Esophagus squamous epithelium (tissue), 5 donors: ENCODE measurements at regions not wholly inside any gene's neighbourhood (a gene's known extent, or its start where the extent isn't known, plus 50 kb on each side); places are given as distances from the start of the nearest gene placed in this dataset.

Experiments used
- DNase-seq: peaks from one replicate; lab custom pipeline; 2025; lab: John Stamatoyannopoulos, UW
- H3K27ac ChIP-seq, 4 donors: fragments of 200-600 bp; sonication (generic); one replicate each; pipeline ENCODE4 v1.5.1; 2016 to 2019; ENCODE audit warnings: mild to moderate bottlenecking in 1 of 4
- H3K27me3 ChIP-seq, 4 donors: fragments of 200-600 bp; sonication (generic); 1 replicate in 3 of 4; 2 replicates in 1 of 4; pipeline versions ENCODE4 v1.5.1 to v1.6.0; 2017 to 2021; ENCODE audit warnings: antibody characterized with exemption in 1 of 4
- H3K36me3 ChIP-seq, 3 donors: fragments of 200-600 bp; sonication (generic); one replicate each; pipeline ENCODE4 v1.5.1; 2016 to 2019
- H3K4me1 ChIP-seq, 3 donors: fragments of 200-600 bp; sonication (generic); one replicate each; pipeline ENCODE4 v1.5.1; 2017 to 2019
- H3K4me3 ChIP-seq, 4 donors: fragments of 200-600 bp; sonication (generic); 1 replicate in 3 of 4; 2 replicates in 1 of 4; pipeline ENCODE4 v1.5.1; 2016 to 2019; ENCODE audit warnings: mild to moderate bottlenecking in 2 of 4, moderate library complexity in 1 of 4
- H3K9me3 ChIP-seq, 3 donors: fragments of 200-600 bp; sonication (generic); one replicate each; pipeline ENCODE4 v1.5.1; 2016 to 2019
- CTCF ChIP-seq, 6 experiments: fragments of 450-650 bp in 4 of 6; fragments of 200-600 bp in 2 of 6; sonication (generic) in 2 of 6; IDR thresholded peaks; one replicate each; pipeline ENCODE4 v1.5.1; 2016 to 2019; ENCODE audit warnings: antibody characterized with exemption in 6 of 6, mild to moderate bottlenecking in 4 of 6, moderate library complexity in 4 of 6
- POLR2A ChIP-seq, 4 donors: fragments of 450-650 bp; IDR thresholded peaks; one replicate each; pipeline ENCODE4 v1.6.1; 2017; ENCODE audit warnings: antibody characterized with exemption in 4 of 4, mild to moderate bottlenecking in 4 of 4, moderate library complexity in 3 of 4
- WGBS, 2 donors: methylation state at CpG; one replicate each; pipeline ENCODE4 v1.1.5; 2018; 5-methylcytosine and 5-hydroxymethylcytosine counted together
- intact Hi-C: fragments of 100-400 bp; cut with DNase I; formaldehyde crosslinking; loops from one replicate; pipeline ENCODE4 v1.15.0; 2022
- donor health status: DM: yes; HTN: yes; CAD: no.

GRCh38 chr15:87609894-87610293, 646.6 kb downstream of the NTRK3 start:
- Histone ChIP-seq H3K4me3 (no peak overlapping the region), H3K4me1 (peaks cover 0 to 8% (median 0%) of the 10 kb centered on the region in 3 donors), H3K27ac (peak overlapping the region in 1 of 4 donors; percentile 14), H3K9me3 (no peaks in the 10 kb centered on the region), H3K36me3 (no peaks in the 10 kb centered on the region), H3K27me3 (no peaks in the 10 kb centered on the region)
- intact Hi-C loops = no loop called here
- TF ChIP-seq CTCF (IDR thresholded peaks at IDR 0.05) = no peak
- 70 to 71% methylated on average over 4 of the region's 4 CpGs for WGBS, 2 donors
- DNase-seq = no peak

GRCh38 chr15:87609474-87609873, 647.1 kb downstream of the NTRK3 start:
- no peaks in the 10 kb centered on the region for H3K27me3 ChIP-seq
- H3K27ac ChIP-seq = peak overlapping the region in 1 of 4 donors; percentile 14
- TF ChIP-seq CTCF (IDR thresholded peaks at IDR 0.05) (no peak), POLR2A (IDR thresholded peaks at IDR 0.05) (no peak)
- no peak overlapping the region for H3K4me3 ChIP-seq
- H3K36me3 ChIP-seq = no peaks in the 10 kb centered on the region
- peaks cover 0 to 8% (median 0%) of the 10 kb centered on the region in 3 donors for H3K4me1 ChIP-seq
- no peaks in the 10 kb centered on the region for H3K9me3 ChIP-seq
- DNase-seq = no peak
- intact Hi-C loops = no loop called here
- 30 to 40% methylated on average over 1 of the region's 1 CpG for WGBS, 2 donors

- no peaks in the 10 kb centered on the region for H3K36me3 ChIP-seq
- 53 to 64% methylated on average over 5 to 6 of the region's 6 CpGs for WGBS, 2 donors
- H3K4me1 ChIP-seq = peaks cover 0 to 8% (median 0%) of the 10 kb centered on the region in 3 donors
- H3K4me3 ChIP-seq = no peak overlapping the region
- intact Hi-C loops = no loop called here
- no peaks in the 10 kb centered on the region for H3K9me3 ChIP-seq
- no peaks in the 10 kb centered on the region for H3K27me3 ChIP-seq
- DNase-seq = no peak
- no peak for TF ChIP-seq CTCF (IDR thresholded peaks at IDR 0.05)
- no peak for TF ChIP-seq POLR2A (IDR thresholded peaks at IDR 0.05)
- H3K27ac ChIP-seq = no peak overlapping the region
These were observed 648.1 kb downstream of the NTRK3 start for GRCh38 chr15:87608238-87609028.

GRCh38 chr15:87606971-87607370, 649.6 kb downstream of the NTRK3 start:
- no peaks in the 10 kb centered on the region for H3K36me3 ChIP-seq
- intact Hi-C loops = no loop called here
- WGBS, 2 donors = 70 to 71% methylated on average over 1 of the region's 1 CpG
- no peak for DNase-seq
- H3K4me1 ChIP-seq = peaks cover 0 to 8% (median 0%) of the 10 kb centered on the region in 3 donors
- no peak overlapping the region for H3K4me3 ChIP-seq
- H3K27me3 ChIP-seq = no peaks in the 10 kb centered on the region
- H3K9me3 ChIP-seq = no peaks in the 10 kb centered on the region
- H3K27ac ChIP-seq = no peak overlapping the region
- TF ChIP-seq POLR2A (IDR thresholded peaks at IDR 0.05) (no peak), CTCF (IDR thresholded peaks at IDR 0.05) (no peak)

- 22 to 27% methylated on average over 6 of the region's 6 CpGs for WGBS, 2 donors
- no peak for DNase-seq
- TF ChIP-seq CTCF (IDR thresholded peaks at IDR 0.05) = peak in 1 of 6 experiments; percentile 44
- TF ChIP-seq POLR2A (IDR thresholded peaks at IDR 0.05) = no peak
- no peak overlapping the region for H3K4me3 ChIP-seq
- peaks cover 0 to 8% (median 0%) of the 10 kb centered on the region in 3 donors for H3K4me1 ChIP-seq
- intact Hi-C loops = no loop called here
- no peak overlapping the region for H3K27ac ChIP-seq
- H3K9me3 ChIP-seq = no peaks in the 10 kb centered on the region
- H3K27me3 ChIP-seq = no peaks in the 10 kb centered on the region
- H3K36me3 ChIP-seq = no peaks in the 10 kb centered on the region
These were observed 651.6 kb downstream of the NTRK3 start for GRCh38 chr15:87604857-87605446.
